Astrocyte of the hippocampus (primary cell): ENCODE measurements at regions not wholly inside any gene's neighbourhood (a gene's known extent, or its start where the extent isn't known, plus 50 kb on each side); places are given as distances from the start of the nearest gene placed in this dataset.

Source experiments
- DNase-seq: peaks from one replicate; pipeline ENCODE4 v3.0.0; 2011; ENCODE audit warnings: low read depth, low spot score

DNA sequence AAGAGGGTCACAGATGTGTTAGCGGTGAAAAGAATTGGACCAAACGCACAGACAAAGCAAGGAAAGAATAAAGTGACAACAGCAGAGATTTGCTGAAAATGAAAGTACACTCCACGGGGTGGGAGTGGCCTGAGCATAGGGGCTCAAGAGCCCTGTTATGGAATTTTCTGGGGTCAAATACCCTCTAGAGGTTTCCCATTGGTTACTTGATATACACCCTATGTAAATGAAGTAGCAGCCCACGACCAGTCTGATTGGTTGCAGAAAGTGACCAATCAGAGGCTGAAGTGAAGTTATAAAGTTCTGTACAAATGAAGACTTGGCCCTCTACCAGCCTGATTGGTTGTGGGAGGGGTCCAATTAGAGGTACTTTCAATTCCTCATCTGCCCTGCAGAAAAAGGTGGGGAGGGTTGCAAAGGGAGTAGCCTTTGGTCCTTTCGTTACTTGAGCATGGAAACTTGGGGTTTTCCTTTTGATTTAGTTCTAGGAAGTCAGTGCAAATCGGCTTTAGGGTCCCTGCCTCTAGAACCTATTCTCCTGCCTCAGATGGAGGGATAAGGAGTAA is 125.6 kb upstream of the PRPS1L1 start:
- DNase-seq, result no peak

DNA sequence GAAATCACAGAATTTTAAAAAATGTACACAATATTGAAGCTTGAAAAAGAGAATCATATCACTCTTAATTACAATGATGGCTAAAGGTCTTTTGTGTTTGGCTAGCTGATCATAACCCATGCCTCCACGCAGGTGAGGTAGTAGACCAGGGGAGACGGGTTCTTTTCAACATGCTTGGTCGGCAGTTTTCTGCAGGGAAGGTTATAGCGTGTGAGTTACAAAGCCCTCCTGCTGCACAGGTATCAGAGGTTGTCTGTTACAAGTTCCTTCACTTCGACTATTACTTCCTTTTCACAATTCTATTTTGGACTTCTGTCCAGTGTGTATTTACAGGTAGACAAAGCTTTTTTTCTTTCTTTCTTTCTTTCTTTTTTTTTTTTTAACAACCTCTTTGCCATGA is 127.1 kb upstream of the PRPS1L1 start:
- DNase-seq, result no peak

DNA sequence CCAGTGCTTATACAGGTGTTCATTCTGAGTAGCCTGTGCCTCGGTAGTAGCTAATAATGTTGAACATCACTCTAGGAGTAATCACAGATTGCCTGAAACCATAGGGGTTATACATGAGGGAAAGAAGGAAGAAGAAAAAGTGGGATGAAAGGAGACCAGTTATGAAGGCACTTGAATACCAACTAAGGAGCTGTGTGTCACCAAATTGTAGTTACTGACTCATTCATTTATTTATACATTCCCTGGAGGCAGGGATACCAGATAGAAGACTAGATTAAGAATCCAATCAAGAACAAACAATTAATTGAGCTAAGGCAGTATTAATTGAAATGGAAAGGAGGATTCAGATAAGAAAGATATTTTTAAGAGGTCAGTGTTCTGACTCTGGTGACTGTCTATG is 129.6 kb upstream of the PRPS1L1 start:
- no peak for DNase-seq

DNA sequence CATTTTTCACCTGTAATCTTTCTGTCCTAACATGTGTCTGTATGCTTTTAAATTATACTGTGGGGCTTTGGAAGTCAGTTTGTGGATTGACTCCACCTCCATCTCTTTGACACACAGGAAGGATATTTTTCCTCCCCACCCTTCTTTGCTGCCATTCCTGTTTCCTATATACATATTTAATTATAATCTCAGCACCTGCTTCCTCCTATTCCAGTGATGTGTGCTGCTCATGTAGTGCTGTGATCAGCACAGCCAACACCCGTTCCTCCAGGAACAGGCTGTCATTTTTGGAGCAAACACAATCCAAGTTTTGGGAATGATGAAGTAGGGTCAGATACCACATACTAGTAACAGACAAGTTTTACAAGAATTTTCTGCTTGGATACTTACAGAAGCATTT is 135.0 kb upstream of the PRPS1L1 start:
- no peak for DNase-seq

DNA sequence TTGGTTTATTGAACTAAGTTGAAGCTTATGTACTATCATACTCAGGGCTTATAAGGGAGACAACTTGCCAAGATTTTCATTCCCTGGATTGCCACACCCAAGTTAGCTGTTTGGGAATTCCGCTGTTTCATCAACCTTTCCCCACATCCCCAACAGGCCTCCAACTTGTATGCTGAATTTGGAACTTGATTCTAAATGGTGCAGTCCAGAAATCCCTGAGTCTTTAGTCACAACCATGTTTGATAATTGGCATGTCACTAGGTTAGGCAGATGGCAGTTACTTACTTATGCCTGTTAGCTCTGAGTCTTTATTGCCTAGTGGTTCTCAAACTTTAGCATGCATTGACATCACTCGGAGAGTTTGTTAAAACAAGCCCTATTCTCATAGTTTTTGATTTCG is 135.4 kb upstream of the PRPS1L1 start:
- no peak for DNase-seq

GRCh38 chr7:18165166-18165565 is 137.5 kb upstream of the PRPS1L1 start:
- DNase-seq, result no peak

- DNase-seq, result no peak
Measured at GRCh38 chr7:18166002-18166401, 138.4 kb upstream of the PRPS1L1 start.

- no peak for DNase-seq
Measured at GRCh38 chr7:18167815-18168214, 140.2 kb upstream of the PRPS1L1 start.

DNA sequence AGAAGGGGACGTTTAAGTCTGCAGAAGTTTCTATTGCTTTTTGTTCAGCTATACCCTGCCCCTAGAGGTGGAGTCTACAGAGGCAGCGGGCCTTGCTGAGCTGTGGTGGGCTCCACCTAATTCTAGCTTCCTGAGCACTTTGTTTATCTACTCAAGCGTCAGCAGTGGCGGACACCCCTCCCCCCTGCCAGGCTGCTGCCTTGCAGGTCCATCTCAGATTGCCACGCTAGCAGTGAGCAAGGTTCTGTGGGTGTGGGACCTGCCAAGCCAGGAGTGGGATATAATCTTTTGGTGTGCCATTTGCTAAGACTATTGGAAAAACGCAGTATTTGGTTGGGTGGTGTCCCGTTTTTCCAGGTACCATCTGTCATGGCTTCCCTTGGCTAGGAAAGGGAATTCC is 147.3 kb upstream of the PRPS1L1 start:
- DNase-seq, result no peak

DNA sequence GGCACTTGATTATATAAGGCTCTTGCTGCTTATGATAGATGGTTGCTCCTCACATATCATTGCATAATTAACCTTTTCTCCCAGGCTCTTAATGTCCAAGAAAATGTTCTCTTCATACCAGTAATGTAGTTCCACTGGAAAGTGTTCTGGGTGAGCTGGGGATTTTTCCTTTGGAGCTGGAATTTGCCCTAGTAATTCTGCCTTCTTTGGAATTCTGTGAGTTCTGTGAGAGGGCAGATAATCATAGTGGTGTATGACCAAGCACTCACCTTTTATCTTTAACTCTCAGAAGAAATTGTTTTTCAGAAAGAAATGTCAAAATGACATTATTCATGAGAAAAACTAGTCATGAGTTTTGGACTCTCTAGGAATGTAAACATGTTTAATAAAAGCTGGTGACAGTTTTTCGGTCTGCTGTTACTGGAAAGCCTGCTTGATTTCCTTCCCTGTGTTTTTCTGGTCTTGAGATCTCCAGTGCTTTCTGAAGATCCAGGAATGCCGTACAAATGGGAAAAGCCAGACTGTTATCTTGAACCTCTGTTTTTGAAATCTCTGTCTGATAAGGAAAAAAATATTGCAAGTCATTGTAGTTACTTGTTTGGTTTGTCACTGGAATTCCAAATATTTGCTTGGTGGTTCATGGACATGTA is 148.3 kb upstream of the PRPS1L1 start:
- DNase-seq, result peak; percentile 19

DNA sequence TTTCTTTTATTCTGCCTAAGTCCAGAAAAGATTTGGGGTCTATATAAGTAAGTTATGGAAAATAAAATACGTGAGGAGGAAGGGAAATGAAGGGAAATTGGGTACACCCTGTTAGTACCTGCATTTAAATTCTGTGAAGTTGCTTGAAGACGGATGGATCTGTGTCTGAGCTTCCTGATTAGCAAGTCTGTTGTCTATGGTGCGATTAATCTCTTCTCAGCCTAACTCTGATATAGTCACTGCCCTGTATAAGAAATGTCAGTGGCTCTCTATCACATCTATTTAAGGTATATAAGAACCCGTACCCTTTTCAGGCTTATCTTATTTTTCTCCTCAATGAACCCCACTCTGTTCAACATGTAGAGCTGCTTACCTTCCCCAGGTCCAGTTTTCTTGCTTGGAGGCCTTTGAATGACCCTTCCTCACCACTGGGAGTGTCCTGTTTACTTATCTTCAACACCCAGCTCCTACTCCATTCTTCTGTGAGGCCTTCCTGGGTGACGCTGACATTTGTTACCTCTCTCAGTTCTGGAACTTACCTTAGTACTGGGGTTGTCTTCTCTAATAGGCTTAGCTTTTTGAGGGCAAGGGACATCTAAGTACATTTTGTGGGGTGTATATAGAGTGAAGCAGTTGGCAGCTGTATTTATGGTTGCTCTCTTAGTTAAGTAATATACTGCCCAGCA is 149.6 kb upstream of the PRPS1L1 start:
- no peak for DNase-seq

GRCh38 chr7:18177815-18178660 is 150.4 kb upstream of the PRPS1L1 start:
- peak; percentile 71 for DNase-seq

DNA sequence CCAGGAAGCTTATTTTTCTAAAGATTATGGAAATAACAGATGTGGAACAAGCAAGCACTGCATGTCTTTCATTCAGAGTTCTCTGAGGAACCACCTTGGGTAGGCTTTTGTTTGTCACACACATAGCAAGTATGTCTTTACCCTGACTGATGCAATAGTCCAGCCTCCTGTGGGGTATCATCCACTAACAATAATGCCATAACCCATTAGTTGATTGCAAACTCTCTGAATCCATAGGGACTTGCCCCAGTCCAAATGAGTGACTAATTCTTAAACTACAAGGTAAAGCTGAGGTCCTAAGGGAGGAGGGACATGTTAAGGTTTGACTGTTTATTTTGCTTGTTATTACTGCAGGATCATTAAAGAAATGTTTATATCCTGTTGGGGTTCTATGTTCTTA is 151.4 kb upstream of the PRPS1L1 start:
- DNase-seq, result peak; percentile 7

DNA sequence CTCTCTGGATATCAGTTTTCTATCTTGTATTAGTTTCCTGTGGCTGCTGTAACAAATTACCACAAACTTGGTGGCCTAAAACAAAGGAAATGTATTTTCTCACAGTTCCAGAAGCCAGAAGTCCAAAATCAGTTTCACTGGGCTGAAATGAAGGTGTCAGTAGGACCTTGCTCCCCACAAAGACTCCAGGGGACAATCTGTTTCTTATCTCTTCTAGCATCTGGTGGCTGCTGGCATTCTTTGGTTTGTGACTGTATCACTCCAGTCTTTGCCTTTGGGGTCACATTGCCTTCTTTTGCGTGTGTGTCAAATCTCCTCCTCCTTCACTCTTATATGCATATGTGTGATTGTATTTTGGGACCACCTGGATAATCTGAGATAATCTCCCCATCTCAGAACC is 153.0 kb upstream of the PRPS1L1 start:
- DNase-seq, result no peak

DNA sequence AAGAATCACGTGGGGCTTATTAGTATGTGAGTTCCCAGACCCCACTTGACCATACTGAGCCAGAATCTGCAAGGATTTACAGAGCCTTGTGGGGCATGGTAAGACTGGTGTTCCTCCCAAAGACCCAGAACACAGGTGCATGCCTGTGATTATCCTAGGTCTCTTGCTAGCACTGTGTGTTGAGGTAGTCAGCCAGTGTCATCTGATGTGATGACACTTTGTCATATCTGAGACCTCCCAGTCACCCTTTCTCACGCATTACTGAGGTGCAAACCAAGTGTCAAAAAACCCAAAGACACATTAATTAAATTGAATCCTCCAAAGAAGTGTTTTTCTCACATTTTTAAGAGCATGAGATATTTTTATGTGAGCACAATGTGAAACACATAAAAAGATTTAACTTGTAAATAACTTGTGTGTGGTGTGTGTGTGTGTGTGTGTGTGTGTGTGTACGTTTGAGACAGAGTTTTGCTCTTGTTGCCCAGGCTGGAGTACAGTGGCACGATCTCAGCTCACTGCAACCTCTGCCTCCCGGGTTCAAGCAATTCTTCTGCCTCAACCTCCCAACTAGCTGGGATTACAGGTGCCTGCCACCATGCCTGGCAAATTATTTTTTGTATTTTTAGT is 162.0 kb upstream of the PRPS1L1 start:
- no peak for DNase-seq

- DNase-seq, result no peak
Measured at GRCh38 chr7:18191341-18191740, 163.7 kb upstream of the PRPS1L1 start.

- DNase-seq, result no peak
Measured at GRCh38 chr7:18191862-18192625, 164.4 kb upstream of the PRPS1L1 start.

DNA sequence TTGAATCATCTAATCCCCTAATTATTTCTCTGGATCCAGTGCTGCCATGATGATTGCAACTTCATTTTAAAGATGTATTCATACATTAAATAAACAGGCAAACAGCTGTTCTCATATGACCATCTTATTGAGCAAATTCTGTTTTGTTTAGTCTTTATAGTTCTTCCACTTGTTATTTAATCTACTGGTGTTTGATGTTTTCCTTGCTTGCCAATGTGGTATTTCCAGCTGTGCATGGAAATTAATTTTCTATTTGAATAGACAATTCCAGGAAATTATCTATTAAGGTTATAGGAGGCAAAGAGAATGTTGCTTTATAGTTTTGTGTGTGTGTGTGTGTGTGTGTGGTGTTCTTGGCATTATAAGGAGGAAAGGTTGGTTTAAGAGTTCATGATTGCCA is 167.0 kb upstream of the PRPS1L1 start:
- DNase-seq, result no peak

GRCh38 chr7:18196638-18197037 is 169.0 kb upstream of the PRPS1L1 start:
- no peak for DNase-seq

- DNase-seq, result no peak
Measured at GRCh38 chr7:18198868-18199267, 171.2 kb upstream of the PRPS1L1 start.

DNA sequence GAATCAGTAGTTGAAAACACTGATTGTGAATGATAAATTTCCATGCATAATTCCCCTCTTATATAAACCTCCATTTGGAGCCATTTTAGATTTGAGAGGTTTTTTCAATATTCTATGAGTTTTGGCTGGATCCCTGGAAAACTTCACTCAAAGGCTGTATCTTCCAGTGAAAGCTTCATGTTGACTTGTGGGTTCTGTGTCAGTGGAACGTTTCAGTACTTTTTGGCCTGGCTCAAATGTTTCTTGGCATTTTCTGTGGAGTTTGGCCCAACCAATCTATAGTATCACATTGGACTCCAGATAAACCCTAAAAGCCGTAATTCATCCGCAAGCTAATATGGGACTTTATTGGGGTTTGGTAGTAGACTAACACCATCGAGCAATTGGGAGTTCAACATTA is 172.6 kb upstream of the PRPS1L1 start:
- peak; percentile 9 for DNase-seq
